GM18507 (cell line): ENCODE measurements at regions not wholly inside any gene's neighbourhood (a gene's known extent, or its start where the extent isn't known, plus 50 kb on each side); places are given as distances from the start of the nearest gene placed in this dataset.

Experiments used
- DNase-seq: peaks from one replicate; pipeline ENCODE4 v3.0.0; 2011; ENCODE audit warnings: low read depth; ENCODE audit not compliant: insufficient read length; ENCODE audit errors: extremely low spot score
- FAIRE-seq: peaks from 2 replicates; lab custom pipeline; 2011; peaks lifted over from hg19 to GRCh38; lab: Jason Lieb, UNC

DNA sequence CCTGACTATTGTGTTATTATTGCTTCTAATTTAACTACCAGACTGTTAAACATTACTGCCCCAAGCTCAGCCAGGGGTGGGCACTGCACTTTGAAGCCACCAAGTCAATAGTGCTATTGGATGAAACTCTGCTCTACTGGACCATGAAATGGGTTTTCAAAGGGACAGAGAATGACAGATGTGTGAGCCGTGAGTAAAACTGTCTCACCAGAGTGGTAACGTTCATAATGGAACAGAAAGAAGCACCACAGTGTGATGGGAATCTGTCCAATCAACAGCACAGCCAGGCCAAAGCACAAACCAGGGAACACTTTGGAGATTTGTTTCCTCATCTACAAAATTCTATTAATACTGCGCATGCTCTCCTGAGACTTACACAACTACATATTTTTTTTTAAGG, 171.8 kb upstream of the LPP start:
- DNase-seq, result no peak
- no peak for FAIRE-seq

DNA sequence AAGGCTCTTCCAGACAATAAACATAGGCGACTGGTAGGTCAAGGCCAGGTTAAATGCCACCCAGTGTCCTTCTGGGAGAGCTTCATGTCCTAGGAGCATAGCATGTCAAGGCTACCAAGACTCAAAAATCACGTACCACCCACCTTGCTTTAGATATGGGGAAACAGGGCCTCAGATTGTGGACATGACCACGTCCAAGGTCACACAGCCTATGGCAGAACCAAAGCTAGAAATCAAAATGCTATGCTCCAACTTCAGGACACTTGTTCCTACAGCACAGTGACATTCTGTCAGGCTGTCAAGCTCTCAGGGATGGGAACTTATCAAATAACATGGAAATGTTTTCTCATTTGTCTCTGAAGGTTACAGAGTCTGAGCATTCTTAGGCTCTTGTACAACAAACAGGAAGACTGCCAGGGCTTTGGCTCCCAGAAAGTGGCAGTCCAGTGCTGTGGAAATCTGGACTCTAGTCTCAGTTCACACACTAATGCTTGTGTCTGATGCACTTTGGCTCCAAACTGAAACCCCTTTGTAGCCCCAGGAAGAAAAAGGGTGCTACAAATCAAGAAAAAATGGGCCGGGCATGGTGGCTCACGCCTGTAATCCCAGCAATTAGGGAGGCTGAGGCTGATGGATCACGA, 170.4 kb upstream of the LPP start:
- no peak for DNase-seq
- FAIRE-seq, result no peak

DNA sequence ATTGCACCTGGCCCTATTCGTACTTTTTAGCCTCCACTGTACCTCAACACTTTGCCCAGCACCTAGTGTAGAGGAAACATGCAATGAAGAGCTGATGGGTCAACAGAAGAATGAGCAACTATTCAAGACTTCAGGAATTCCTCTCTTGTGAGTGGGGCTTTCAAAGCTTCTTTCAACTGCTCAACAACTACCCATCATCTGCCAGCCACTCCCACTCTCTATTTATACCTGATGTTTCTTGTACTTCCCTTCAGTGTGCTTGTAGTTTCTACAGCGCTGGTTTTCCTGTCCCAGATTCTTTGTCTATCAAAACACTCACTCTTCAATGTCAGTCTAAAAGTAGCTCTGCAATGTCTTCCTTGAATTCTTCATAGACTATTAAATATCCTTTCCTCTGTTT, 168.3 kb upstream of the LPP start:
- no peak for FAIRE-seq

GRCh38 chr3:187986514-187986934, 167.4 kb upstream of the LPP start:
- FAIRE-seq, result no peak
- no peak for DNase-seq

More for the DNA sequence above, 168.3 kb upstream of the LPP start:
- no peak for DNase-seq

GRCh38 chr3:187987187-187987586, 166.8 kb upstream of the LPP start:
- FAIRE-seq (no peak), DNase-seq (no peak)

DNA sequence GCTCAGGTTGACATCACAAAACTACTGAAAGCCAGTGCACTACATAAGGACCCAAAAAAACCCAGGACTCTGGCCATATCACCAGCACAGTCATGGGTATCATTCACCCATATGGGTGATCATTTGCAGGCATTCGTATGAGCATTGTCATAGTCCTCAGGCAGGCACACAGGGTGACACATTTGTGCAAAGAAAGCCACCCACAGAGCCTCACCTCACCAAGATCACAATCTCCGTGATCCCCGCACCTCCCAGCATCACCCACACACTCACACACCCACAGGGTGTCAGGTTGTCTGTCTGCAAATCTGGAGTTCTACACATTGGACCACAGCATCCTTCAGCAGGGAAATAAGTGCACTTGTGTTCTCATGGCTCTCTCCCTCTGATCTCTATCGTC, 166.0 kb upstream of the LPP start:
- no peak for FAIRE-seq
- no peak for DNase-seq

DNA sequence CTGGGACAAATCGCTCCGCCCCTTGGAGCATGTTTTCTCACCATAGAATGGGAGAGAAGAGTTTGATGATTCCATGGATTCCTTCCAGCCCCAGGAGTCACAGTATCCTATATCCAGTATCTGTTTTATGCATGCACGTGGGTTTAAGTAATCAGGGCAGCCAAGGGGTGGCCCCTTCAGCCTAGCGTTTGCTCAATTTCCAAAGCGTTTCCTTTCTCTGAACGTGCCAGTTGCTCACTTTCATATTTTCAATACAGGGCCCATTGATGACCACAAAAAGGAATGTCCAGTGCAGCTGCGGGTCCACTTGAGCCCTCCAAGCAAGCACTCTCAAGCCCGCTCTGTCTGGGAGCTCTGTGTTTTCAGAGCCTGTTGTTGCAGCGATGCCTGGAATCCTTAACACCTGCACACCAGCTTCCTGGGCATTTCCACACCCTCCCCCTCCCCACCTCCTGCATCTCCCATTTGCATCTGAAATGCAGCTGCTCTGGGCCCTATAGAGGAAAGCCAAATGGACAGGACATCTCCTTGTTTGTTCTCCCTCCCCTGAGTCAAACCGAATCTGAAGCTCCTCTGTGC, 164.3 kb upstream of the LPP start:
- DNase-seq (no peak), FAIRE-seq (no peak)

GRCh38 chr3:187992609-187993008, 161.3 kb upstream of the LPP start:
- FAIRE-seq (no peak), DNase-seq (no peak)

DNA sequence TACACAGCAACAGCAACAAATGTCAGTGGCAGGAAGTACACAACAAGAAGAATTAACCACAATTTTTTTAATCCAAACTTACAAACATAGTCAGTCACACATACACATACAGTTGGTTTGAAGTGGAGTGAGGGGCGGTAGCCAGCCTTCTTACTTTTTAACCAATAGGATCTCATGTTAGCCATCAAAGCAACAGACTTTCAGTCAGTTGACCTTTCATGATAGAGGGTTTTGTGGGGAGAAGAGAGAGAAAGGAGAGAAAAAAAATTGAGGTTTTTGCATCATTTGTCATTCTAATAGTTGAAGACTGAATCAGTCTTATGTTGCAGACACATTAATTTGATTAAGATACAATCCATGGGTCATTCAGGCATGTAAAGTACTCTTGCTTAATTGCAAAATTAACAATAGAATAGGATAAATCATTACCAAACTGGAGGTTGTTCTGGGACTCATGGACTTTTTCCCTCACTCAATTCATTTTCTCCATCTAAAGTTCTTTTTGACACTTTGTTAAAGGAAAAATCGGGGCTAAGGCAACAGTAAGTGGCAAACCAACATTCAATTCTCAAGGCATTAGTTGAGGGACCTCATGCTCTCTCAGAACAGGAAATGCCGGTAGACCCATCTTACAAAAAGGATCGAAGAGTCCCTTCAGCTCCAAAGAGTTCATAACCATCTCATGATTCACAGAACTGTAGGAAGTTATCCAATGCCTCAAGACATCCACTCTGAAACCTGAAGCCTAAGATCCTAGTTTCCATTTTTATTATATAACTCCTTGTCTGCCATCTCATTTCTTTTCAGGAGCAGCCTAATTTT, 159.5 kb upstream of the LPP start:
- no peak for FAIRE-seq
- DNase-seq, result no peak

GRCh38 chr3:187995043-187995400, 158.9 kb upstream of the LPP start:
- DNase-seq, result no peak
- no peak for FAIRE-seq

DNA sequence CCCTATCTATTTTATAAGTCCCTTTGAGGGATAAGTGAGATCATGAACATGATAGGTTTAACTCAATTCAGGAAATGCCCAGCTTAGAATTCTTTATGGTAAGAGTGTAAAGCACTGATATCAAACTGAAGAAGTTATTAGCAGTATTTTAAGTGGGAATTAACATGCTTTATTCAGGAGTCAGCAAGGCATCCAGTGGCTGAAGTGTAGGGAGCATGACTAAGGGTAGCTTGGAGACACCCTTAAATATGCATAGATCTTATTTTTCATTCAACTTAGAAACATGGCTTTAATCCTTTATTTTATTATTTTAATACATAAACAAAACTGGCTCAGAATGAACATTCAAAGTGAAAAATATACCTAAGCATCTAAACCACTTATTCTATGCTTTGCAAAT, 158.3 kb upstream of the LPP start:
- FAIRE-seq, result no peak

GRCh38 chr3:187996609-187997008, 157.3 kb upstream of the LPP start:
- FAIRE-seq, result no peak
- no peak for DNase-seq

More for the DNA sequence above, 158.3 kb upstream of the LPP start:
- DNase-seq, result no peak

DNA sequence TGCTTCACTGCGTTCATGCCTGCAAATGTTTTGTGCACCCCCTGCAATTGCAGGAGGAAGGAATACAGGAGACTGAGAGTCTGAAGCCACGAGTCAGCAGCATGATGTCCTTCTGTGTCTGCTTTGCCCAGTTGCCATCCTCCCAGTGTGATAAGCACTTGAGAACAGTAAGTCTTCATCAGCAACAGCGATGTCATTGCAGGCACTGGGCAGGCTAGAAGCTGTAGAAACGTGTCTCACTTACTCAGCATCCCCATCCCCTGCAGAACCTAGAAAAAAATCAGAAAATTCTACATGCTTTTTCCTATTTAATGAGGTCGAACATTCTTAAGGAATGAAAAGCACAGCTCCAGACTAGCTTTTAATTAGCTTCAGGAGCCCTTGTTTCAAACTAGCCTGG, 156.5 kb upstream of the LPP start:
- FAIRE-seq (no peak), DNase-seq (no peak)

DNA sequence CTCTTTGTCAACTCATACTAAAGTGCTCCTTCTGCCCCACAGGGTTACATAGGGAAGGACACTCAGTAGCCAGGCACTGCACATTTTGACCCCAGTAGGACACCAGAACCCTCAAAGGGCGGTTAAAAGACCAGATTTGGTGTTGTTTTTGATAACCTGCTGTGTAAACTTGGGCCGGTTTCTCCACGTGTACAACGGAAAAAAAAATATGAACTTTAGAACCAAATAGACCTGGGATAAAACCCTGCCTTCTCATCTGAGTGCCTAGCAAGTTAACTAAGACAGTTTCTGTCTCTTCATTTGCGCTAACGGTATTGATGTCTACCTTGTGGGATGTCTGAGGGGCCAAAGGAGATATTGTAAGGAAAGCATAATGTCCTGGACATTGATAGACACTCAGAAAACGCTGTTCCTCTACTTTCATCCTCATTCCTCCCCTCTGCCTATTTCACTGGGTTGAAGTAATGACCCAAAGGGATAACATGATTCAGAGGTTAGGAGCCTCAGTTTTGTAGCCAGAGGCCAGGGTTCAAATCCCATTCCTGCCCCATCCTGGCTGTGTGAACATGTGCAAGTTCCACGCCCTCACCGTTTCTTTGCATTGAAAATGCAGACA, 155.9 kb upstream of the LPP start:
- FAIRE-seq, result no peak
- no peak for DNase-seq

GRCh38 chr3:187998611-187999010, 155.3 kb upstream of the LPP start:
- no peak for FAIRE-seq
- no peak for DNase-seq

DNA sequence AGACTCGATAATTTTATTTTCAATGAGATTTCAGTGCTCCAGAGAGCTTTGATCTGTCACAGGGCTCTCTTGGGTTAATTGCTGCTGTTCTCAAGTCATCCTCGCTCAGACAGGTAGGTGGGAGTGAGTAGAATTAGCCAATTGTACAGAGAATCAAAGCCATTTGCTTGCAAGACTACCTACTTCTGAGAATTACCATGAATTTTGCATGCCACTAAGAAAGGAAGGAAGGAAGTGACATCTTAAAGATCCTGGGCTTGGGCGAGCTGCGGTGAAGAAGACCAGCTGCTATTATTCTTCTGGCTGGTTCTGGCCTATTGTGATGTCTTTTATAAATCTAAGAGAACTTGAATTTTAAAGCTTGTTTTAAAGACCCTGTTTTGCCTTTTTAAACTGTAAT, 154.1 kb upstream of the LPP start:
- no peak for FAIRE-seq
- no peak for DNase-seq

DNA sequence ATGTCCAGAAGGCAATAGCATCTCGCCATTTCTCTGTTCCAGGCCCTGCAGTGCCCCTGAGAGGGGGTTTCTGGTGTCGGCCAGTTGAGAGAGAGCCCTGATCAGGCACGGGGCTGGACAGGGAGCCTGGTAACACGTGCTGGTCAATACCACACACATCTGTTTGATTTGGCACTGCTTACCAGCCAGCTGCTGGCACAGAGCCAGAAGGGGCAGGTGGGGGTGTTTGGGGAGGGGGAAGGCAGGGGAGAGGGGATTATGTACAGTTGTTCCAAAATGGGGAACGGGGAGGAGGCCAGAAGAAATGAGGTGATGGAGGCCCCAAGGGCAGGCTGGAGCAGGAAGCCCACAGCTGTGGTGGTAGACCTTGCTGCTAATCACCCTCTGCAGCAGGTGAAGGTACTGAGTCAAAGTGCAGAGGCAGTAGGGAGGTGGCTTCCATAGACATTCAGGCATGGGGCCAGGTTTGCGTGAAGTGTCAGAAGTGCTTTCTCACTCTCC, 153.5 kb upstream of the LPP start:
- no peak for FAIRE-seq
- DNase-seq, result no peak

DNA sequence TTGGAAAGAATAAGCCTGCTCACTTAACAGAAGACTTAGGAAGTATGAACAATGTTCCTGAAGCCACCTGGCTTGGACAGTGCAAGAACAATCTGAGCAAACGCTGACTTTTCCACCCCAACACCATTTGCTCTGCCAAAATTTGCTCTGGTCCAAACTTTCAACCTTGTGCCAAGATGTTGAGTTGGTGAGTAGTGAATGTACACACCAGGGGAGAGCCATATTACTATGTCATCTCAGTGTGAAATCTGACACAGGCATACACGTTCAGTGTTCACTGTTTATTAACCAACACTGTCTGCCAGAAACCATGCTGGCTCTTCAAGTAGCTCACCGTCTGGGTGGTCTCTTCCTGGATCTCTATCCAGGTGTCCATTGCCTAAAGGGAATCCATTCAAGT, 152.9 kb upstream of the LPP start:
- DNase-seq (no peak), FAIRE-seq (no peak)

DNA sequence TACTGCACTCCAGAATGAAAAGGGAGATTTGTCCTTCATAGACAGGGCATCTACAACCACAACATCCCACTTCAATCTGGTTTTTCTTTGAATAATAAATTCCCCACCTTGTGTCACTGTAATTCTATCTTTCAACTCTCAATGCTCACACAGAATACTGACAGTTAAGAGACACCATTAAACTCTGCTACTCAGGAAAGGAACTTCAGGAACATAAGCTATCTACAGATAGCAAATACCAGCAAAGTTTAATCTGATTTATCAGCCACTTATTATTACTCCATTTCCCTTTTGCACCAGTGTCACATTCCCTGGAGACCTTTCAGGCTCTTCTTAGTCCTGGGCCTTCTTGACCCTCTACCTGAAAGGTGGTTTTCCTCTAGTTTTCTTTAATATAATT, 152.0 kb upstream of the LPP start:
- no peak for FAIRE-seq
- DNase-seq, result no peak

DNA sequence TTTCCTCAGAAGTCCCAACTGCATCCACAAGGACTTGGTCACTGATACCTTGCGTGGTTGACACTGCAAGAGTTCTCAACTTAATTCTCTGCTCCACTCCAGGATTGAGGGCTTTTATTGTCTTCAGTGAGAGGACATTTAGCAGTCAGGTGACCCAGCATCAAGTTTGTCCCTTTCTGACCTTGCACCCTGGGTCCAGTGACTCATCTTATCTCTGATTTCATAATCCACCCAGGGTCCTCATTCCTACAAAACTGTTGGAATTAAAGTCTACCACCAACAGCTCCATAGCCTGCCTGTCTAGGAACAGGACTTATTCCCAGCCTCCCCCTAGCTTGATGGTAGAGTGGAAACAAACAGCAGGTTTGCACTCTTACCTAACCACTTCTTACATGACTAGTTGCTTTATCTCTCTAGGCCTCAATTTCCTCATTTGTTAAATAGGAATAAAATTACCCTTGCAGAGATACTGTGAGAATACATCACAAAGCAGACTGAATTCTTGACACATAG, 151.3 kb upstream of the LPP start:
- FAIRE-seq, result no peak
- no peak for DNase-seq
